Mammary epithelial cell (primary cell): ENCODE measurements at regions not wholly inside any gene's neighbourhood (a gene's known extent, or its start where the extent isn't known, plus 50 kb on each side); places are given as distances from the start of the nearest gene placed in this dataset.

Experiments used
- EZH2 ChIP-seq: IDR thresholded peaks from 2 replicates; pipeline ENCODE4 v1.6.1; 2012; ENCODE audit warnings: low read length, inconsistent platforms, borderline replicate concordance
- TF ChIP-seq, protein P1 (sequence below), 2 donors: IDR thresholded peaks in 1 of 2; conservative IDR thresholded peaks in 1 of 2; 2 replicates each; pipeline ENCODE4 v1.5.1; 2011 to 2012; ENCODE audit warnings: inconsistent platforms in 2 of 2, low read length in 2 of 2, mild to moderate bottlenecking in 2 of 2, control low read depth in 1 of 2, low read depth in 1 of 2; ENCODE audit not compliant: insufficient read depth in 1 of 2; ENCODE audit errors: extremely low read depth in 1 of 2

- TF ChIP-seq, protein P1, sequence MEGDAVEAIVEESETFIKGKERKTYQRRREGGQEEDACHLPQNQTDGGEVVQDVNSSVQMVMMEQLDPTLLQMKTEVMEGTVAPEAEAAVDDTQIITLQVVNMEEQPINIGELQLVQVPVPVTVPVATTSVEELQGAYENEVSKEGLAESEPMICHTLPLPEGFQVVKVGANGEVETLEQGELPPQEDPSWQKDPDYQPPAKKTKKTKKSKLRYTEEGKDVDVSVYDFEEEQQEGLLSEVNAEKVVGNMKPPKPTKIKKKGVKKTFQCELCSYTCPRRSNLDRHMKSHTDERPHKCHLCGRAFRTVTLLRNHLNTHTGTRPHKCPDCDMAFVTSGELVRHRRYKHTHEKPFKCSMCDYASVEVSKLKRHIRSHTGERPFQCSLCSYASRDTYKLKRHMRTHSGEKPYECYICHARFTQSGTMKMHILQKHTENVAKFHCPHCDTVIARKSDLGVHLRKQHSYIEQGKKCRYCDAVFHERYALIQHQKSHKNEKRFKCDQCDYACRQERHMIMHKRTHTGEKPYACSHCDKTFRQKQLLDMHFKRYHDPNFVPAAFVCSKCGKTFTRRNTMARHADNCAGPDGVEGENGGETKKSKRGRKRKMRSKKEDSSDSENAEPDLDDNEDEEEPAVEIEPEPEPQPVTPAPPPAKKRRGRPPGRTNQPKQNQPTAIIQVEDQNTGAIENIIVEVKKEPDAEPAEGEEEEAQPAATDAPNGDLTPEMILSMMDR (conservative IDR thresholded peaks at IDR 0.05 in 1 of 2, IDR thresholded peaks at IDR 0.05 in 1 of 2; ENCODE audit: extremely low read depth in 1 of 2, insufficient read depth in 1 of 2, low read depth in 1 of 2, low read length in 2 of 2): no peak
- no peak for TF ChIP-seq EZH2
Measured at GRCh38 chr1:162946701-162947100, 85.7 kb upstream of the CCDC190 start.
